M059J (cell line): ENCODE measurements at regions not wholly inside any gene's neighbourhood (a gene's known extent, or its start where the extent isn't known, plus 50 kb on each side); places are given as distances from the start of the nearest gene placed in this dataset.

Experiments
- DNase-seq: peaks from one replicate; pipeline ENCODE4 v3.0.0-alpha.2; 2012; ENCODE audit warnings: low read depth

- DNase-seq, result no peak
These were observed 329.5 kb downstream of the RPS24 start for GRCh38 chr10:78363190-78363589.

GRCh38 chr10:78365694-78366093 is 332.0 kb downstream of the RPS24 start:
- DNase-seq, result peak; percentile 15

GRCh38 chr10:78366663-78367411 is 333.2 kb downstream of the RPS24 start:
- no peak for DNase-seq

DNA sequence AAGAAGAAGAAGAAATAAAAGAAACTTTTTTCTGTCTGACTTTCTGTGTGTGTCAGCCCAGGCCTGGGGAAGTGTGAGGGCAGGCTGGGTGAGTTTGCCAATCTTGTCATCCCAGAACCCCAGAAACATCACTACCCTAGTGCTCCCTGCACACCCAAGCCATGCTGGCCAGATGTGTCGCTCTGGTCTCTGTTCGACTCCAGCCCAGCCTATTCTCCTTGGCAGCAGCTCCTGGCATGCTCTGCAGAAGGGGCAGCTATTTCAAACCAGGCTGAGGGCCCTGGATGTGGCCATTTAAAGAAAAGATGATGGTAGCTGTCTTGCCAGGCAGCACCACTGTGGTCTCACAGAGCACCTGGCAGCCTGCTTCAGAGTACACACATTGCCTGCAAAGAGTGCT is 334.1 kb downstream of the RPS24 start:
- no peak for DNase-seq

DNA sequence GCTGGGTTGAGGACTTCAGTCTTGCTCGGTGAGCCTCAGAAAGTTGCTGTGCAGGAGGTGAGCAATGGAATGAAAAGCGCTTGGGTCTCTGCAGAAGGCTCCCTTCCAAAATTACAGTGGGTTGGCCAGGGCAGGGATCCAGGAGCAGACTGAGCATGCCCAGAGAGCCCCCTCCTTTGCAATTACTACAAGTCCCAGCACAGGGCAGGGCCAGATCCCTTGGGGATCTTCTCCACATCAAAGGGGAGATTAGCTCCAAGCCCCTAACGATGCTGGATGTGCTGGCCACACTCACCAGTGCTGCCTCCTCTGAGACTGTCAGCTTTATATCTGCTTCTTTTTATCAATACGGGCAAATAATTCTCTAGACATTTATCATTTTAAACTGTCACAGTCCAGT is 337.5 kb downstream of the RPS24 start:
- DNase-seq, result no peak

DNA sequence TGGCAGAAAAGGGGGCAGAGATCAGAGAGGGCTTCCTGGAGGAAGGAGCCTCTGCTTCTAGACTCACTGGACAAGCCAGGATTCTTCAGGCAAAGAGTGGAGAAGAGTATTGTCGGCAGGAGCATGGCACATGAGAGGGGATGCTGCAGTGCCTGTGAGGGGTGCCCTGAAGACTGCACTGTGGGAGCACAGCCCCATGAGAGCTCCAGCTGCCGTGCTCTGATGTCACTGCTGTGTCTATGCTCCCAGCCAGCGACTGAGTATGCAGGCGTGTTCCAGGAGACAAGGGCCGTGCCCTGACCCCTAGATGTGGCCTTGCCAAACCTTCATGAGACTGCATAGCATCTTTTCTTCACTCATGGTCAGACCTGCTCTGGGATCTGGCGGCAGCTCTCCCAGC is 339.1 kb downstream of the RPS24 start:
- no peak for DNase-seq

DNA sequence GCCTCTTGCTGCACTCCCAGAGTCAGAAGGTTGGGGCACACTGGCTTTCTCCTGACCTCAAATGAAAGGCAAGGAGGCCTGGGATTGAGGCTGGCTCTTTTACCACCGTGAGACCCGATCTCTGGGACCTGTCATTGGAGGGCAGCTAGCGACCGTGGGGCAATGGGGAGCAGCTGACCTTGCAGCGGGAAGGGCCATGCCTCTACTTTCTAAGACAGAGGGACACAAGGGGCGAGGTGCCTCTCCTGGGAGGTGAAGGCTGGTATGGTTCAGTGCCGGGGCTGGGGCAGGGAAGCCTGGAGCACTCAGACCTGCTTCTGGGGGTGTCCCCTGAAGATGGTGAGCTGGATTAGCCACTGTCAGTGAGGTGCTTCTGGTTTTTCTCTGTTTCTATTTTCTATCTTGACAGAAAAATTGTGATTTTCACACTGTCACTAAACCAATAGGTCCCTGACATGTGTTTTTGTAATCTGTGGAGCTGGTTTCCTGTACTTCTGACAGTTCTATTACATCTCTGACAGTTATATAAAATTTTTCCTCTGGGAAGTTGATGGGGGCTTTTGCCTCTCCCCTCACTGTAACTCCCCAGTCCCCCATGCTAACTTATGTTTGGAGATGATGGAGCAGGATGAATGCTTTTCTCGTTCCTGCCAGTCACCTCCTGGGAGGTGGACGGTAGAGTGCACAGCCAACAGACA is 340.8 kb downstream of the RPS24 start:
- DNase-seq, result no peak

GRCh38 chr10:78375854-78376785 is 342.5 kb downstream of the RPS24 start:
- no peak for DNase-seq

- DNase-seq, result peak; percentile 31
These were observed 343.7 kb downstream of the RPS24 start for GRCh38 chr10:78377356-78377755.

DNA sequence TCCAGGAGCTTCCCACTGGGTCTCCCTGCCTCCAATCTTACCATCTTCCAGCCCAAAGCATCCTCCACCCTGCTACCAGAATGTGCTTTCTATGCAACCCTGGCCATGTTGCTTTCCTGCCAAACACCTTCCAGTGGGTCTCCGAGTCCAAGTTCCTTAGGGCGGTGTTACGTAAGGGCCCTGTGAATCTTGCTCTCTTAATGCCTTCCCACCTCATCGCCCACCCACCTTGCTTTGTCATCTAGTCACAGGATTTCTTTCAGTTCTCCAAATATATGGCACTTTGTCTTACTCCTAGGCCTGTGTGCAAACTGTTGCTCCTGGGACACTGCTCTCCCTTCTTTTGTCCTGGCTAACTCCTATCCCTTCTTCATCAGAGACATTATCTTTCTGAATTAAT is 344.5 kb downstream of the RPS24 start:
- DNase-seq, result no peak

DNA sequence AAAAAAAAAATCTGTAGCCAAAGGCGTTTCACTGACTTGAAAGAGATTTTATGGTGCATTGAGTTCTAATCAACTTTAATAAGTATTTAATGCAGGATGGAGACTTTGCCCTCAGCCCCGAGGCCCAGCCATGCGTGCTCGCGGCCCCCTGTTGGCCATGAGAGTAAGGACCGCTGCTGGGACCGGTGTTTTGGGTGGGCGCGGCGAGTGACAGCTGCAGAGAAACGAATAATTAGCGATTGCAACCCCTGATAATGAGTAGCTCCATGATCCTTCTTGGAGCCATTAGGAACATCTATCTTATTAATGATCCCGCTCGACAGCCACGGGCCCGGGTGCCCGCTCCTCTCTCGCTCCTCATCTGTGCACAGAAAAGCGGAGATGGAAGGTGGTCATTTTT is 347.4 kb downstream of the RPS24 start:
- no peak for DNase-seq

DNA sequence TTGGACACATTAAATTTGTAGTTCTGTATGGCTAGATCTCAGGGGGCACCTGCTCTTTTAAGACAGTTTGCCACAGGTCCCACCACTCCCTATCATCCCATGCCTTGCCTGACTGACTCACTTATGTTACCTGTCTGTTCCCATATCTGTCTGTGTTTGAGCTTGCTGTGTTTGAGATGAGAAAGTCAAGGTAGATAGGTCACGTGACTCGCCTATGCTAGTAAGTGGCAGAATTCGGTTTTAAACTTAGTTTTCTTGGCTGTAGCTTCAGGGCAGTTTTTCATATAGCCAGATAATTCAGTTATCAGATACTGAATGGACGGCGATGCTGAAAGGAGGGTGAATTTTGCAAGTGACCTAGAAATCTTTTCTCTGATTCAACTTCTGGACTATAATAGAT is 348.4 kb downstream of the RPS24 start:
- DNase-seq, result no peak

GRCh38 chr10:78382772-78383171 is 349.1 kb downstream of the RPS24 start:
- DNase-seq, result no peak

DNA sequence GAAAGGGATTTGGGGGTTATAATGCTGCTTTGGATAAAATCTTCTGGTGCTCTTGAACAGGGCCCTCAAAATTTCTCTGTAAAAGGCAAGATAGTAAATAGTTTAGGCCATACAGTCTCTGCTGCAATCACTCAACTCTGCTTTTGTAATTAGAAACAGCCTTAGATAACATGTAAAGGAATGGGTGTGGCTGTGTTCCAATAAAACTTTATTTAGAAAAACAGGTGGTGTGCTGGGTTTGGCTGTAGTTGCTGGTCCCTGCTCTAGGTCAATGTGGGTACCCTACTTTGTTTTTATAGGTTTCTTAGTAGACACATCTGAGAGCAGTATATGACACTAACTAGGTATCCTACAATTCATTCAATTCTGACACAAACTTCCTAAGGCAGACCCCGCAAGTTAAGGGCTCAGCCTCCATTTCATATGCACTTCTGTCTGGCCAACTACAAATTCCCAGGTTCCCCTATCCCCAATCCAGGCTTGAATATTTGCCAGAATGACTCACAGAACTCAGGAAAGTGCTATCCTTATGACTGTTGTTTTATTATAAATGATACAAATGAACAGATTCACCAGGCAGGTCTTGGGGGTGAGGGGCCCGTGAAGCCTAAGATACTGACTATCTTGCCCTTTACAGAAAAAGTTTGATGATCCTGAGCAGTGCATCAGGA is 349.9 kb downstream of the RPS24 start:
- peak; percentile 29 for DNase-seq

DNA sequence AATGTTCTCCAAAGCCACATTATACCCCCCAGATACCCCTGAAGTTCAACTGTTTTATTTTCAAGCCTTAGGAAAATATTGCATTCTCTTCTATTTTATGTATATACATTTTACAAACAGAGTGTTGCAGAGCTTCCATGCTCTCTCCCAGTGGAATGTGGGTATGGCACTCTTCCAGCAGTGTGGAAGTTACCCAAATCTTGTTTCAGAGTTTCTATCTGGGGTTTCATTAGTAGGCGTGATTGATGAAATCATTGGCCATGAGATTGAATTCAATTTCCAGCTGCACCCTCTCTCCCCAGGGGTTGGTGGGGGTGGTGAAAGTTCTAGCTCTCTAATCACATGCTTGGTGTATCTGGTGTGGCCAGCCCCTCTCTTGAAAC is 350.4 kb downstream of the RPS24 start:
- no peak for DNase-seq

DNA sequence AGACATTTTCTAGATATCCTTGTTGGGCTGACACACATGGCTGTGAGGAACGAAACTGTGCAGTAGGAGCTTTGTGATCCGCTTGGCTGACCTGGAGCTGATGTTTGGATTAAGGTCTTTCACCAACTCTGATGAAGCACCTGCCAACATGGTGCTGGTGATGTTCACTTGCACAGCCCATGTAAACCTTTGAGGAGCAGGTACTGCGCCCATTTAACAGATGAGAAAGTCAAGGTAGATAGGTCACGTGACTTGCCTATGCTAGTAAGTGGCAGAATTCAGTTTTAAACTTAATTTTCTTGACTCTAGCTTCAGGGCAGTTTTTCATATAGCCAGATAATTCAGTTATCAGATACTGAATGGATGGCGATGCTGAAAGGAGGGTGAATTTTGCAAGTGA is 351.9 kb downstream of the RPS24 start:
- no peak for DNase-seq

- no peak for DNase-seq
These were observed 352.8 kb downstream of the RPS24 start for GRCh38 chr10:78386509-78386908.

- no peak for DNase-seq
These were observed 354.8 kb downstream of the RPS24 start for GRCh38 chr10:78388331-78389050.

DNA sequence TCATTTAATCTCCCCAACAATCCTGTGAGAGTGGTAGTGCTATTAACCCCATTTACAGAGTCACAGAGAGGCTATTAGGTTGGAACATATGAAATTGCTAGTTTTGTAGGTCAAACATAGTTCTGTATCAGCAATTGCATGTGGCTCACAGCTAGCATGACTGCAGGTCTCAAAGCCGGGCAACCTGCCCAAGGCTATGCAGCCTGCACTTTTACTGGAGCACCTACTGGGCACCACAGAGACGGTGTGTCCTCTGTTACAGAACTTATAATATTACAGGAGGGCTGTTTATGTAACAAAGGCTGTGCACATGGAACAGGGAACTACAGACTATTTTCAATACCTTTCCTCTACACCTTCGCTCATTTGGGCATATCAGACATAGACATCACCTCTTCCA is 355.8 kb downstream of the RPS24 start:
- no peak for DNase-seq

DNA sequence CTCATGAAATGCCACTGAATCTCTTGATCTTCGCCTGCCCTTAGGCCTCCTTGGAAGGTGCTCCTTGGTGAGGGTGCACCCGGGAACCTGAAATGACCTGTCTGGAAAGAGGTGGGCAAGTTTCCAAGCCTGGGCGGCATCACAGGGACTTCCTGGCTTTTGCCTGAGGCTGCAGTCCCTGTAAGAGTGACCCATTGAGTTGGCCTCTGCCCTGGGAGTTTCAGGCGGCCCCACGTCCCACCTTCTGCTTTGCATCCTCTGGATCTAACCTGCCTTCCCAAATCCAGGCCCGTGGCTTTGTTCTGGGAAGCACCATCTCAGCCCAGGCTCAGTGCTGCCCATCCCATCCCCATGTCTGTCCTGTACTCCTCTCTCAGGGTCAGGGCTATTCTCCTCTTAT is 356.4 kb downstream of the RPS24 start:
- DNase-seq, result no peak

DNA sequence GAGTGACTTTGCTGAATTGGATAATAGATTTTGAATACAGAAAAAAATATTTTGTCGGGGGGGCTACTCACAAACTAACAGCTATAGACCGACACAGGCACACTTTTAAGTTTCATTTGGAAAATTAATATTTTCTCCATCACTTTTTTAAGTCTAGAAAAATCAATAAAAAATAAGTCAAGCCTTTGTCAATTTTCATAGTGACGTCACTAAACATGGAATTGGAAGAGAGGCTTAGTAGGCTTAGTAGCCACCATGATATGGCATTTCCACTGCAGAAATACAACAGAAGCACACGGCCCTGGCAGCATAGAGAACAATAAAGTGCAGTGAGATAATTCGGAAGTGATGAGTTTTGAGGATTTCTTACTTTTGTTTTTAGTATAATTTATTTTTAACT is 357.2 kb downstream of the RPS24 start:
- no peak for DNase-seq
